ENCODE measurements at regions not wholly inside any gene's neighbourhood (a gene's known extent, or its start where the extent isn't known, plus 50 kb on each side); places are given as distances from the start of the nearest gene placed in this dataset.

DNA sequence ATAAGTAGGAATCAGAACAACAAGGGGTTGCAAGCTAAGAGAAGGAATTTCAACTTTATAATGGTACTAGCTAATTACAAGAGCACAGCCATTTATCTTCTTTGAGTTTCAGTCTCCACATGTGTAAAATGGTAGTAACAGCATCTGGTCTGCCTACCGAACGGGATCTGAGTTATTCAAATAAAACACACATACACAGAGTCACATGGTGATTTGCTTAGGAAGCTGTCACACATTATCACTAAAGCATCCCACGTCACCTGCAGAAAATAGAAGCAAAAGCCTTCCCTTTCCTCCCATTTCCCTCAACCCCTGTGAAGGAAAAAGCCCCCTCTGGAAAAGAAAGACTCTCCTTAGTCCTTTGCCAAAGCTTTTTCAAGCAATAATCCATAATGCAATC lies 389.7 kb downstream of the OMA1 start:
- TF ChIP-seq CTCF (conservative IDR thresholded peaks at IDR 0.05; ENCODE audit: low read depth, low read length) (no peak), EZH2 (IDR thresholded peaks at IDR 0.05; ENCODE audit: low read length, unreplicated experiment) (no peak)

All from PC-3 (cell line).